GM18508 (cell line): ENCODE measurements at regions not wholly inside any gene's neighbourhood (a gene's known extent, or its start where the extent isn't known, plus 50 kb on each side); places are given as distances from the start of the nearest gene placed in this dataset.

ENCODE experiments used
- ATAC-seq: cut with Tn5 transposase; IDR thresholded peaks from one replicate; pipeline ENCODE4 v1.9.1; 2021; ENCODE audit warnings: moderate number of reproducible peaks; ENCODE audit not compliant: insufficient read depth, unreplicated experiment

GRCh38 chr7:136189506-136189998 is 212.4 kb upstream of the MTPN start:
- ATAC-seq: no peak

GRCh38 chr7:136186281-136186680 is 209.1 kb upstream of the MTPN start:
- ATAC-seq: no peak

- no peak for ATAC-seq
These were observed 207.6 kb upstream of the MTPN start for GRCh38 chr7:136184719-136185118.

GRCh38 chr7:136183981-136184380 is 206.8 kb upstream of the MTPN start:
- no peak for ATAC-seq

GRCh38 chr7:136180984-136181383 is 203.8 kb upstream of the MTPN start:
- no peak for ATAC-seq

- ATAC-seq: no peak
These were observed 202.9 kb upstream of the MTPN start for GRCh38 chr7:136179851-136180721.

- no peak for ATAC-seq
These were observed 202.0 kb upstream of the MTPN start for GRCh38 chr7:136179154-136179553.

GRCh38 chr7:136174477-136175125 is 197.4 kb upstream of the MTPN start:
- ATAC-seq: no peak

GRCh38 chr7:136173874-136174273 is 196.7 kb upstream of the MTPN start:
- ATAC-seq: no peak

- no peak for ATAC-seq
These were observed 194.1 kb upstream of the MTPN start for GRCh38 chr7:136171233-136171632.

- no peak for ATAC-seq
These were observed 191.7 kb upstream of the MTPN start for GRCh38 chr7:136168821-136169220.

- no peak for ATAC-seq
These were observed 190.8 kb upstream of the MTPN start for GRCh38 chr7:136167991-136168390.

GRCh38 chr7:136166521-136166920 is 189.4 kb upstream of the MTPN start:
- no peak for ATAC-seq

- ATAC-seq: no peak
These were observed 186.2 kb upstream of the MTPN start for GRCh38 chr7:136163340-136163801.

- no peak for ATAC-seq
These were observed 173.2 kb upstream of the MTPN start for GRCh38 chr7:136150311-136150710.

GRCh38 chr7:136148920-136149319 is 171.8 kb upstream of the MTPN start:
- no peak for ATAC-seq

- ATAC-seq: no peak
These were observed 169.8 kb upstream of the MTPN start for GRCh38 chr7:136146925-136147324.

GRCh38 chr7:136144182-136144581 is 167.0 kb upstream of the MTPN start:
- ATAC-seq: no peak

- no peak for ATAC-seq
These were observed 166.1 kb upstream of the MTPN start for GRCh38 chr7:136143271-136143670.

- ATAC-seq: no peak
These were observed 165.4 kb upstream of the MTPN start for GRCh38 chr7:136142583-136142982.

- no peak for ATAC-seq
These were observed 163.3 kb upstream of the MTPN start for GRCh38 chr7:136140469-136140868.
